NCI-H2107 (cell line): ENCODE measurements at regions not wholly inside any gene's neighbourhood (a gene's known extent, or its start where the extent isn't known, plus 50 kb on each side); places are given as distances from the start of the nearest gene placed in this dataset.
"Not testable (repeated sequence)": the region's sequence is repeated elsewhere in the genome, so short reads cannot be mapped to it uniquely, and the experiment has no call there.

Experiments used
- DNase-seq: peaks from one replicate; lab custom pipeline; 2025; lab: John Stamatoyannopoulos, UW

- no peak for DNase-seq
Observed at GRCh38 chr11:34754171-34754823, 133.4 kb downstream of the EHF start.

GRCh38 chr11:34750692-34751405, 130.0 kb downstream of the EHF start:
- no peak for DNase-seq

GRCh38 chr11:34749666-34750659, 129.1 kb downstream of the EHF start:
- no peak for DNase-seq

GRCh38 chr11:34748036-34748435, 127.1 kb downstream of the EHF start:
- DNase-seq = no peak

- DNase-seq = no peak
Observed at GRCh38 chr11:34747251-34747650, 126.4 kb downstream of the EHF start.

- no peak for DNase-seq
Observed at GRCh38 chr11:34745195-34745594, 124.3 kb downstream of the EHF start.

- no peak for DNase-seq
Observed at GRCh38 chr11:34744511-34744910, 123.6 kb downstream of the EHF start.

- no peak for DNase-seq
Observed at GRCh38 chr11:34738237-34738636, 117.3 kb downstream of the EHF start.

GRCh38 chr11:34732831-34733230, 111.9 kb downstream of the EHF start:
- no peak for DNase-seq

GRCh38 chr11:34731603-34732002, 110.7 kb downstream of the EHF start:
- no peak for DNase-seq

- no peak for DNase-seq
Observed at GRCh38 chr11:34730544-34731295, 109.8 kb downstream of the EHF start.

- DNase-seq = no peak
Observed at GRCh38 chr11:34728609-34729008, 107.7 kb downstream of the EHF start.

- no peak for DNase-seq
Observed at GRCh38 chr11:34727228-34727737, 106.4 kb downstream of the EHF start.

- no peak for DNase-seq
Observed at GRCh38 chr11:34724973-34725372, 104.1 kb downstream of the EHF start.

GRCh38 chr11:34721646-34722045, 100.8 kb downstream of the EHF start:
- DNase-seq = no peak

- DNase-seq = no peak
Observed at GRCh38 chr11:34719303-34719848, 98.5 kb downstream of the EHF start.

- not testable (repeated sequence) for DNase-seq
Observed at GRCh38 chr11:34713631-34714030, 92.7 kb downstream of the EHF start.
